HepG2 (cell line): ENCODE measurements at regions not wholly inside any gene's neighbourhood (a gene's known extent, or its start where the extent isn't known, plus 50 kb on each side); places are given as distances from the start of the nearest gene placed in this dataset.
"Not testable (repeated sequence)": the region's sequence is repeated elsewhere in the genome, so short reads cannot be mapped to it uniquely, and the experiment has no call there.

ENCODE experiments used
- ATAC-seq: fragments of 200-7000 bp; cut with Tn5 transposase; 3 replicates; pipeline ENCODE4 v1.9.1; 2020; ENCODE audit warnings: mild to moderate bottlenecking, moderate library complexity
- BruUV-seq: library from RNA; stranded (reverse); fragments of 400-500 nt; replicated peaks from 2 replicates; lab custom pipeline; 2021; lab: Mats Ljungman, UMichigan
- CTCF ChIA-PET: fragments of 300-600 bp; formaldehyde crosslinking; extraction: SDS; loops from one replicate; lab custom pipeline; 2021; ENCODE audit warnings: low total read pairs, inconsistent platforms, low intra/inter-chr PET ratio; lab: Yijun Ruan, JAX
- POLR2A ChIA-PET: fragments of 350-600 bp; sonication (Branson Sonifier 250); formaldehyde crosslinking; loops from one replicate; lab custom pipeline; 2020; ENCODE audit warnings: antibody characterized with exemption, inconsistent platforms; lab: Yijun Ruan, JAX
- DNase-seq: peaks from one replicate; pipeline ENCODE4 v3.0.0-alpha.2; 2015; ENCODE audit warnings: low spot score
- FAIRE-seq: peaks from 3 replicates; lab custom pipeline; 2011; peaks lifted over from hg19 to GRCh38; lab: Jason Lieb, UNC
- H2AFZ ChIP-seq: one replicate; pipeline ENCODE4 v1.6.1; 2011; ENCODE audit warnings: low read length, inconsistent platforms
- H3K27ac ChIP-seq: fragments of 300-600 bp; 3 replicates; pipeline ENCODE4 v1.8.0; 2011; ENCODE audit warnings: mixed run types, mild to moderate bottlenecking, mixed read lengths, low read length, inconsistent platforms; ENCODE audit not compliant: insufficient read depth; ENCODE audit errors: extremely low read length
- H3K27me3 ChIP-seq, 2 experiments: fragments of 200-600 bp in 1 of 2; 2 replicates in 1 of 2; 3 replicates in 1 of 2; pipeline versions ENCODE4 v1.6.0 to v1.8.0; 2011; ENCODE audit warnings: low read length in 2 of 2, mild to moderate bottlenecking in 2 of 2, moderate library complexity in 2 of 2, inconsistent platforms in 1 of 2; ENCODE audit not compliant: insufficient read depth in 2 of 2, control insufficient read depth in 1 of 2
- H3K36me3 ChIP-seq, 2 experiments: fragments of 200-600 bp in 1 of 2; replicated peaks in 1 of 2; 2 replicates in 1 of 2; 3 replicates in 1 of 2; pipeline versions ENCODE4 v1.5.1 to v1.8.0; 2011; ENCODE audit warnings: low read length in 2 of 2, inconsistent platforms in 1 of 2; ENCODE audit not compliant: insufficient read depth in 2 of 2, control insufficient read depth in 1 of 2
- H3K4me1 ChIP-seq: 2 replicates; pipeline ENCODE4 v1.5.1; 2012; ENCODE audit warnings: low read length, inconsistent platforms; ENCODE audit not compliant: insufficient read depth
- H3K4me2 ChIP-seq: 2 replicates; pipeline ENCODE4 v1.6.0; 2011; ENCODE audit warnings: low read depth, low read length, inconsistent platforms
- H3K4me3 ChIP-seq, 3 experiments: fragments of 200-600 bp in 1 of 3; sonication (generic), shearing (Covaris generic) in 1 of 3; replicated peaks in 1 of 3; 2 replicates each; pipeline ENCODE4 v1.5.1; 2011 to 2016; ENCODE audit warnings: low read length in 3 of 3, inconsistent platforms in 2 of 3, low read depth in 2 of 3, mild to moderate bottlenecking in 2 of 3, control low read depth in 1 of 3, mixed read lengths in 1 of 3; ENCODE audit not compliant: insufficient read depth in 1 of 3
- H3K79me2 ChIP-seq: one replicate; pipeline ENCODE4 v1.6.1; 2011; ENCODE audit warnings: low read length, inconsistent platforms; ENCODE audit not compliant: insufficient read depth
- H3K9ac ChIP-seq: 2 replicates; pipeline ENCODE4 v1.6.0; 2011; ENCODE audit warnings: mild to moderate bottlenecking, low read depth, low read length, inconsistent platforms; ENCODE audit not compliant: insufficient read depth
- H3K9me3 ChIP-seq: 2 replicates; pipeline ENCODE4 v1.5.1; 2012; ENCODE audit warnings: mild to moderate bottlenecking, low read length
- H4K20me1 ChIP-seq: 2 replicates; pipeline ENCODE4 v1.6.0; 2011; ENCODE audit warnings: inconsistent platforms, mild to moderate bottlenecking, low read length, moderate library complexity; ENCODE audit not compliant: insufficient read depth
- WGBS: methylation state at CpG from one replicate; pipeline ENCODE4 v1.1.6; 2017; ENCODE audit warnings: low lambda C conversion rate; 5-methylcytosine and 5-hydroxymethylcytosine counted together
- in situ Hi-C: cut with HindIII; loops from 2 replicates; pipeline ENCODE4 v1.10.0; 2017; ENCODE audit warnings: low pct_unique_long_range_greater_than_20kb; ENCODE audit not compliant: extremely low pct_ligation_motif_present
- intact Hi-C: fragments of 100-400 bp; cut with micrococcal nuclease; formaldehyde crosslinking; loops from one replicate; pipeline ENCODE4 v1.10.0; 2022; ENCODE audit not compliant: unreplicated experiment

DNA sequence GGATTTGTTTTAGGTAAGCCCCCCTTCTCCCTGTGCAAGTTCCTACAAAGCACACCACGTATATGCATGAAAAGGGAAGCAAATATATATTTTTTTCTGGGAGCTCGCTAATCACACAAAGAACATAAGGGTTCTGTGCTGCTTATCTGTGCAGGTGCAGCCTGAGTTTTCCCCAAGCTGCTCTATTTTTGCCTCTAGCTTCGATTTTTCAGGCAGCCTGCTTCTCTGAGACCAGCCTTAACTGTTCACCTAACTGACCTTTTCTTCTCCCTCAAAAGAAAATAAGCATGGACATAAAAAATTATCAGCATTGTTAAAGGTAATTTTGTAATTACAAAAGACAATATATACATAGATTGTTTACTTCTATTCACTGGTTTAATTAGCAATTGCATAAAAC lies 552.7 kb downstream of the TGIF2LX start:
- H3K4me2 ChIP-seq, H3K9me3 ChIP-seq, H2AFZ ChIP-seq, H3K79me2 ChIP-seq, in situ Hi-C loops, POLR2A ChIA-PET, H3K36me3 ChIP-seq, CTCF ChIA-PET, BruUV-seq, H3K4me1 ChIP-seq, DNase-seq, H3K4me3 ChIP-seq, FAIRE-seq, H4K20me1 ChIP-seq, H3K27ac ChIP-seq, H3K9ac ChIP-seq, H3K27me3 ChIP-seq, intact Hi-C loops, ATAC-seq: not testable (repeated sequence)
- 0% methylated on average over 2 of the region's 3 CpGs for WGBS

DNA sequence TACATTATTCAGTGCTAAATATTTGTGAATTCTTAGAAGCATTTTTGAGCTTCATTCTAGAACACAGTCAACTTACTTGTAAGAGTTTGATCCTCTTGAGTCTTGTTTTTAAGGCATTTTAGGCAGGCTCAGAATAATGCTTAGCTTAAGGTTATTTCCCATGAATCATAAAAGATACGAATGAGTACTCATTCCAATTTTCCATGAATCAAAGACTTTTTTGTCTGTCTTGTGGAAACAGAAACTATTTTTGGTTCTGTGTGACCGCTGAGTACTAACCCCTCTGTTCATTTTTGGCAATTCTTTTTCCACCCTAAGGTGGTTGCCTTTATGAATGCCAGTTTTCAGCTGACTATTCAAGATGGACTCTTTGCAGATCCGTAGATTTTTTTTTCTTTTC lies 563.7 kb downstream of the TGIF2LX start:
- H3K4me2 ChIP-seq, FAIRE-seq, ATAC-seq, CTCF ChIA-PET, H3K9ac ChIP-seq, BruUV-seq, H2AFZ ChIP-seq, H3K4me3 ChIP-seq, H3K36me3 ChIP-seq, H3K4me1 ChIP-seq, intact Hi-C loops, in situ Hi-C loops, H3K27me3 ChIP-seq, POLR2A ChIA-PET, H3K79me2 ChIP-seq, H4K20me1 ChIP-seq, H3K9me3 ChIP-seq, DNase-seq, H3K27ac ChIP-seq: not testable (repeated sequence)
- WGBS: 3% methylated on average over 3 of the region's 3 CpGs

DNA sequence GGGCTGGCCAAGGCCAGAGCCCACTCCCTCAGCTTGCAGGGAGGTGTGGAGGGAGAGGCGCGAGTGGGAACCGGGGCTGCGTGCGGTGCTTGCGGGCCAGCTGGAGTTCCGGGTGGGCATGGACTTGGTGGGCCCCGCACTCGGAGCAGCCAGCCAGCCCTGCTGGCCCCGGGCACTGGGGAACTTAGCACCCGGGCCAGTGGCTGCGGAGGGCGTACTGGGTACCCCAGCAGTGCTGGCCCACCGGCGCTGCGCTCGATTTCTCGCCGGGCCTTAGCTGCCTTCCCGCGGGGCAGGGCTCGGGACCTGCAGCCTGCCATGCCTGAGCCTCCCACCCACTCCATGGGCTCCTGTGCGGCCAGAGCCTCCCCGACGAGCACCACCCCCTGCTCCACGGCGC lies 599.6 kb downstream of the TGIF2LX start:
- POLR2A ChIA-PET, H3K9ac ChIP-seq, CTCF ChIA-PET, H4K20me1 ChIP-seq, H3K79me2 ChIP-seq, ATAC-seq, H3K4me2 ChIP-seq, FAIRE-seq, H3K36me3 ChIP-seq, DNase-seq, H3K4me1 ChIP-seq, H3K27ac ChIP-seq, H3K4me3 ChIP-seq, BruUV-seq, H3K27me3 ChIP-seq, in situ Hi-C loops, H2AFZ ChIP-seq, intact Hi-C loops, H3K9me3 ChIP-seq: not testable (repeated sequence)
- WGBS: no CpG with 5 or more reads among the region's 27 CpGs

- H3K9ac ChIP-seq, H4K20me1 ChIP-seq, H3K27ac ChIP-seq, H3K9me3 ChIP-seq, BruUV-seq, in situ Hi-C loops, H3K4me2 ChIP-seq, ATAC-seq, H3K27me3 ChIP-seq, H3K4me3 ChIP-seq, POLR2A ChIA-PET, CTCF ChIA-PET, H3K79me2 ChIP-seq, intact Hi-C loops, DNase-seq, FAIRE-seq, H2AFZ ChIP-seq, H3K36me3 ChIP-seq, H3K4me1 ChIP-seq: not testable (repeated sequence)
- 0% methylated on average over 2 of the region's 2 CpGs for WGBS
Observed at GRCh38 chrX:90524383-90524968, 602.8 kb downstream of the TGIF2LX start.
